AG04449 (cell line): ENCODE measurements at regions not wholly inside any gene's neighbourhood (a gene's known extent, or its start where the extent isn't known, plus 50 kb on each side); places are given as distances from the start of the nearest gene placed in this dataset.

ENCODE experiments used
- CTCF ChIA-PET: fragments of 350-600 bp; formaldehyde crosslinking; extraction: SDS; loops from one replicate; lab custom pipeline; 2021; ENCODE audit warnings: antibody characterized with exemption; lab: Yijun Ruan, JAX
- POLR2A ChIA-PET: fragments of 400-600, 350-600 bp; formaldehyde crosslinking; extraction: SDS; loops from one replicate; lab custom pipeline; 2020; ENCODE audit warnings: antibody characterized with exemption, inconsistent platforms; lab: Yijun Ruan, JAX
- DNase-seq: peaks from one replicate; pipeline ENCODE4 v3.0.0-alpha.2; 2010; ENCODE audit warnings: low read depth, low spot score
- H3K4me3 ChIP-seq: 2 replicates; pipeline ENCODE4 v1.5.1; 2011; ENCODE audit warnings: low read depth, mild to moderate bottlenecking, control low read depth, low read length
- CTCF ChIP-seq: IDR thresholded peaks from one replicate; pipeline ENCODE4 v1.5.1; 2011; ENCODE audit warnings: mild to moderate bottlenecking, moderate library complexity, low read length, control low read depth, inconsistent platforms; ENCODE audit not compliant: insufficient read depth; ENCODE audit errors: missing control alignments

GRCh38 chr12:91538418-91538817 is 355.8 kb upstream of the DCN start:
- CTCF ChIA-PET, result no interaction called here
- DNase-seq, result no peak
- TF ChIP-seq CTCF, result no peak
- H3K4me3 ChIP-seq, result no peak overlapping the region
- POLR2A ChIA-PET, result no interaction called here

DNA sequence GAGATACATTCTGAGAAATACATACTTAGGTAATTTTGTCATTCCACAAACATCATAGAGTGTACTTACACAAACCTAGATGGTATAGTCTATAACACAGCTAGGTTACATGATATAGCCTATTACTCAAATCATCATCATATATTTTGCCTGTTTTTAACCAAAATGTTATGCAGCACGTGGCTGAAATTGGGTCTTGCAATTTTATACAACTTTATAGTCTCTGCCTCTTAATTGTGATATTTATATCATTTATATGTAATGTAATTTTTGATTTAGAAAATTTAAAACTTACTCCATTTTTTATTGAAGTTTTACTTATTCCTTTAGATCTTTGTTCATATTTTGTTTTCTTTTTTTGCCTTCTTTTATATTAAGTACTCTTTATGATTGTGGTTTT is 350.7 kb upstream of the DCN start:
- ChIA-PET CTCF (no interaction called here), POLR2A (no interaction called here)
- DNase-seq, result no peak

GRCh38 chr12:91529829-91530228 is 347.2 kb upstream of the DCN start:
- no peak for DNase-seq
- H3K4me3 ChIP-seq, result no peak overlapping the region
- TF ChIP-seq CTCF, result no peak
- CTCF ChIA-PET, result no interaction called here
- POLR2A ChIA-PET, result no interaction called here

More for the DNA sequence above, 350.7 kb upstream of the DCN start:
- H3K4me3 ChIP-seq, result no peak overlapping the region
- TF ChIP-seq CTCF, result no peak

DNA sequence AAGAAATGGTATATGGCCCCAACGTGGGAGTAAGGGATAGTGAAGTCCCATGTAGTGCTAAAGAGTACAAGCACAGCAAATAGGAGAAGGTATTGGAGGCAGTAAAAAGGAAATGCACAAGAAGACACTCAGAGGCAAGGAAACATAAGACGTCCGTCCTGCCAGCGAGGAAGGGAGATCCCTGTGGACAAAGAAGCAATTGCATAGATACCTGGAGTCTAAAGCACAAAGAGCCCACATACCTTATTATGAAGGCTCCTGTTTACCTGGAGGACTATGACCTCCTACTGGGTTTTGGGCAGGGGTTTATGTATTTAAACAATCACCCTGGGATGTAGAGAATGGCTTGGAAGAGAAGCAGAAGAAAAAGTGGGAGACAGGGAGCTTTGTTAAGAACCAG is 341.2 kb upstream of the DCN start:
- ChIA-PET CTCF (interaction anchor here (1.2 kb wide), 1 partner anchor 142 kb away, joined by 3 read pairs; no protein-coding TSS in a partner anchor), POLR2A (no interaction called here)
- no peak for DNase-seq
- no peak for TF ChIP-seq CTCF
- no peak overlapping the region for H3K4me3 ChIP-seq

DNA sequence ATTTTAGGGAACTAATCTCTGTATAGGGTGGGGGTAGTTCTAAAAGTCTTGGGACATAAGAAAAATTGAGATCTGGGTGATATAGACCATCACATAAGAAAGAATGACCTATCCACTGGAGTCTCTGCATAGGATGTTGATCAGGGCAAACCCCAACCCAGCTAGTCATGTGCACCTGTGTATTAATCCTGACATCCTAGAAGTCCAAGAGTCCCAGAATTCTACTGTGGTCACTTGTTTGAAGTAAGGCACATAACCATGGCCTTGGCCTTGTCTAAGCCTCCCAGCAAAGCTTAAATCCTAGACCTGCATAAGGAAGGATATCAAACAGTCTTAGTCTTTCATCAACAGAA is 334.1 kb upstream of the DCN start:
- H3K4me3 ChIP-seq, result no peak overlapping the region
- TF ChIP-seq CTCF, result no peak
- POLR2A ChIA-PET, result no interaction called here
- no peak for DNase-seq
- CTCF ChIA-PET, result no interaction called here

- CTCF ChIA-PET, result no interaction called here
Observed at GRCh38 chr12:91515944-91516694, 333.5 kb upstream of the DCN start.

More at GRCh38 chr12:91515944-91516694, 333.5 kb upstream of the DCN start:
- no peak for DNase-seq
- H3K4me3 ChIP-seq, result no peak overlapping the region
- TF ChIP-seq CTCF, result no peak
- POLR2A ChIA-PET, result no interaction called here
